Posterior cingulate gyrus (tissue), 11 donors: ENCODE measurements at regions not wholly inside any gene's neighbourhood (a gene's known extent, or its start where the extent isn't known, plus 50 kb on each side); places are given as distances from the start of the nearest gene placed in this dataset.

ENCODE experiments used
- DNase-seq, 10 donors: peaks; one replicate each; pipeline versions ENCODE4 v3.0.0 to v3.0.0-alpha.2; 2020 to 2021; ENCODE audit warnings: mixed read lengths in 3 of 10
- intact Hi-C: fragments of 100-400 bp; cut with DNase I; formaldehyde crosslinking; loops from one replicate; pipeline ENCODE4 v1.15.1; 2023

DNA sequence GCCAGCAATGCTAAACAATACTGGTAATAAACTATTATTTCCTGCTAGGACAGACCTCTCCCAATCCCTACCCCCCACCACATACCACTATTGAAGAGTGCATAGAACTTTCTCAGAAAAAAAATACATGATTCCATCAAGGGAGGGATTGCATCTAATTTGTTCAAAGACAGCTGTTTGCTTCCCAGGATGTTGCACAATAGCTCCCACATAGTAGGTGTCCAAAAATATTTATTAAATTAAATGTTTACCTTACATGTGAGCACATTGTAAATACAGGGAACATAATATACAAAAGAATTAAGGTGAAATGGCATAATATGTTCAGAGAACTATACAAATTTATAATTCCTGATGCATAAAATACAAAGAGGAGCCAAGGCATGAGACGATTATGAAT lies 1111.8 kb upstream of the LCORL start:
- DNase-seq, result no peak
- intact Hi-C loops, result no loop called here

DNA sequence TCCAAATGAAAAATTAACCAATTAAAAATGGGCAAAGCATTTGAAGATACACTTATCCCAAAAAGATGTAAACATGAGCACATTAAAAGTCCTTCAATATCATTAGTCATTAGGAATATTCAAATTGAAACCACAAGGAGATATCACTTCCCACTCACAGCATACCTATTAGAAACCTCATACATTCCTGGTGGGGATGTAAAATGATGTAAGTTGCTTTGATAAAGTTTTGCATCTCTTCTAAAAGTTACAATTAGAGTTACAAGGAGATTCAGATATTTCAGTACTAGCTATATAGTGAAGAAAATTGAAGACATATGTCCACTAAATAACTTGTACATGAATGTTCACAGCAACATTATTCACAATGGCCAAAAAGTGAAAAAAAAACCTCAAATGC lies 1109.3 kb upstream of the LCORL start:
- intact Hi-C loops, result no loop called here
- no peak for DNase-seq

DNA sequence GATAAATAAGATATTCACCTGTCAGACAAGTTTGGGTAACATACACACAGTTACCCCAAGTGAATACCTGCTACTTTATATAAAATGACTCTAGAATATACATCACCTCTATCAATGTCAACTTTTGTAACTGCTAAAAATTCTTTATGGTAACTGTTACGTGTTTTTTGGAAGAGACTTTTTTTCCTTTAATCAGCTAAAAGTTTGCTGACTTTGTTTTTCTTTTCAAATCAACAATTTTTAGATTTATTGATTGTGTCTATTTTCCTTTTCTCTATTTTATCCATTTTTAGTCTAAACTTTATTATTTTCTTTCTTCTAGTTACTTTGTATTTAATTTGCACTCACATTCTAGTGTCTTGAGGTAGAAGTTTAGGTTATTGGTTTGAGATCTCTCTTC lies 1106.6 kb upstream of the LCORL start:
- no peak for DNase-seq
- intact Hi-C loops, result no loop called here

DNA sequence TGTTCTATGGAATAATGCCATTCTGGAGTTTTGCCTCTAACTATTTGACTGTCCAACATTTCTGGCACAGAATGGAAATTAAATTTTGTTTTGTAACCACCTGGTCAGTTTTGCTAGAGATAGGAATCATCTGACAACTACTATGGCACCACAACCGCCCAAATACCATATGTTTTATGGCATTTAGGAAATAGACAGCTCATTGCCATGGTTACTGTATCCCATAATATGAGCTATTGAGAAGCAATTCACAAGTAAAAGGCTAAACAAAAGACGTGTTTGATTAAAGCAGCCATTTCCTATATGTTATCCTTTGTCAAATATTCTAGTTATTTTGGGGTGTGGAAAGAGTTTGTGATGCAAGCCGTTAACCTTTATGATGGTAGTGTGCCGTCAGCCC lies 1105.3 kb upstream of the LCORL start:
- DNase-seq, result no peak
- intact Hi-C loops, result no loop called here

DNA sequence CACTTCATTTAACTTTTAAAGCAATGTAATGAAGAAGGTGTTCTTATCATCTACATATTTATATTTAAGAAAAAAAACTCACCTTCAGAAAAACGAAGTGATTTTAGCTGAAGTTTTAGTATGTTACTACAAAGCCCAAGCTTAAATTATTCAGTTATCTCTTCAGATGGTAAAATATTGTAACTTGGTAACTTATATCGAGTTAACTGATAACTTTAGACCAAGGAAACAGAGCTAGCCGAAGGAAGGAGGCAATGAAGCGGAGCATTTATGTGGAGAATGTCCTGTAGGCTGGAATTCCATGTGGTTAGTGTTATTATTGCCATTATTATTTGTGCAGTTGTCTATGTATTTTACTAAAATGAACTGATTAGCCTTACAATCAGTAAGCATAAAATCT lies 1102.1 kb upstream of the LCORL start:
- intact Hi-C loops, result no loop called here

DNA sequence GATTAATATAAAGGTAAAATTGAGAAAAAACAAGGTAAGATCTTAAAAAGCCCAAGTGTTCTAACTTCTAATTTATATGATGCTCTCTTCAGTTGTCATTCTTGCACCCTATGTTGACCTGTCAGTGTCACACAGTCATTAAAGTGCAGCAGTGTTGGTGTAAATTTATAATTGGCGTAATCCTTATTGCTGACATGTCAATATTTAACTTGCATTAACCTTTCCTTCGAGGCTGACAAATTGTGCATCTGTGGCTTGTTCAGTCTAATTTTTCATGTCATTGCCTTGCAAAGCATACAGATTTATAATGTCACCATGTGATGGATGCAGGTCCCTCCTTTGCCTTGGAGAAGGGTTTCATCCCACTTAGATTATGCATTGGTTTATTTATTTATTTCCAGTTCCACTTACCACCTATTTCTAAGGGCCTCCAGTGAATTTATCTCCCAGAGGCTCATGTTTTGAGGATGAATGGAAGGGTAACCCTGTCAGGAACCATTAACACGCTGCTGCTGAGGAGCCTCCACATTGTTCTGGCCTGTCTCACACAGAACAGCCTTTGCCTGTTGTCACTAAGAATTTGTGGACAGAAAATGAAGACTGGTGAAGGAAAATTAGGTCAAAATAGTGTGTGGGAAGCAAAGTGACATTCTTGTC lies 1098.5 kb upstream of the LCORL start:
- DNase-seq, result no peak
- intact Hi-C loops, result no loop called here

More for the DNA sequence above, 1102.1 kb upstream of the LCORL start:
- no peak for DNase-seq

DNA sequence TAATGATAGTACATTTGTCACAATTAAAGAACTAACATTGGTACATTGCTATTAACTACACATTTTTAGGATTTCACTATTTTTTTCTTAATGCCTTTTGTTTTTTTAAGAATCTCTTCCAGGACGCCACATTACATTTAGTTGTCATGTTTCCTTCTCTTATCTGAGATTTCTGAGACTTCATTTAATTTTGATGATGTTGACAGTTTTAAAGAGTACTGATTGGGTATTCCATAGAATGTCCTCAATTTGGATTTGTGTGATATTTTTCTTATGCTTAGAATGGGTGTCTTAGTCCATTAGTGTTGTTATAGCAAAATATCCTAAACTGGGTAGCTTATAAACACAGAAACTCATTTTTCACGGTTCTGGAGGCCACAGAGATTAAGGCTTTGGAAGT lies 1095.5 kb upstream of the LCORL start:
- no peak for DNase-seq
- intact Hi-C loops, result no loop called here

DNA sequence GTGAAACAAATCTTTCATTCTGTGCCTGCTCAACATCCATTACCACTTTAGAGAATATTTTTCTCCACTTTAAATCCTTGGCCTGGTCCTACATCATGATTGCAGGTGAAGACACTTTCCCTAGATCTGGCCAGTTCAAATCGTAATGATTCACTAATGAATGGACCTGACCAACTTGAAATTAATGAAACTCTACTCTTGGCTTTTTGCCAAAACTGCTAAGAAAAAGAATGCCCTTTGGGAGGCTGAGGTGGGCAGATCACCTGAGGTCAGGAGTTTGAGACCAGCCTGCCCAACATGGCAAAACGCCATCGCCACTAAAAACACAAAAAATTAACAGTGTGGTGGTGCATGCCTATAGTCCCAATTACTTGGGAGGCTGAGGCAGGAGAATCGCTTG lies 1082.6 kb upstream of the LCORL start:
- DNase-seq, result peak in 1 of 10 donors; percentile 47
- intact Hi-C loops, result no loop called here

DNA sequence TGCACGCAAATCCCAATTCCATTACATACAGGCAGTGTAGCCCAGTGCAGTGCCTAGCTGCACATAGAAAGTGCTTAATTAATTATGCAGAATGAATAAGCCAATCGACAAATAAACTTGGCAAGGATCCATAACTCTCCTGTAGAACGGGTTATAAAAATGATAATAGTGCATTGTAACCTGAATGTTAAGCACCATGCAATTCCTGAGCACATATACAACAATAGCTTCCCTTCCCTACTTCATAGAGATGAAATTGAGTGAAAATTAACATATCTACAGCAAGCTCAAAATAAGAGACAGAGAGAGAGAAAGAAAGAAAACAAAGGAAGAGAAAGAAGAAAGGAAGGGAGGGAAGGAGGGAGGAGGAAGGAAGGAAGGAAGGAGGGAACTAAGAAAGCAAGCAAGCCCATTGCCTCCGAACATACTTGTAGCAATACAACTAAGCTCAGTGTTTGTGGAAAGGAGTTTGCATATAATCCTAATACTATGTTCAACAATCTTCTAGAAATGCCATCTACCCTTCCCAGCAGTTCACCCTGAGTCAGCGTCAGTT lies 1074.0 kb upstream of the LCORL start:
- intact Hi-C loops, result no loop called here
- no peak for DNase-seq

DNA sequence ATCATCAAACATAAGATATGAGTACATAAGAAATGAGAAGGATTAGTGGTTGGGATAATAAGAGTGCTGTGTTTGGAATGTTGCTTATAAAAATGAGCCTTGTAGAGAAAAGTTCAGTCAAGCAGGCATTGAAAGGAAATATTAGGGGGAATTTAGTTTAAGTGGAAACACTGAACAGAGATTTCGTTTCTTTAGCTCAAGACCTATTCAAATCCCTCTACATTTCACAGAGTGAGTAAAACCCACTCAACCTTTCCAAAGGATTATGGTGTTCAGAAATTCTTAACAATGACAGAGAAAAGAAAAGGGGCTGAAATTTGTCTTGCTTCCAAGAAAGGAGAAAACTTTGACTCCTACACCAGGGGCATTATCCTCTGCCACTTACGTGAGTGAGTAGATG lies 1072.4 kb upstream of the LCORL start:
- intact Hi-C loops, result no loop called here
- no peak for DNase-seq

DNA sequence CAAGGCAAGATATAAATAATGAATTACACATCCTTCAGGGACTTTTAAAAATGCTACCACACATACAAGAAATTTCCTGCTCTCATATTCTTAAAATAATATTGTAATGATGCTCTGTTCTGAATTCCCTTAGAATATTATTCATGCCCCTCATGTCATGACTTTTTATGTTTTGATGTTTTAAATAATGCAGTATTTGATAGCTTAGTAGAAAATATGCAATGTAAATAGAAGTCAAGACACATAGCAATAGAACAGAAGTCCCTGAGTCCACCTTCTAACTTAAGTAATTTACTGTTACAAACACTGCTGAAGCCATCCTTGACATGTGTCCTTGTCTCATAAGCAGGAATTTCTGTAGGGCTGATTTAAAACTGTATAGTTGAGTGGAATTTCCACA lies 1071.2 kb upstream of the LCORL start:
- no peak for DNase-seq
- intact Hi-C loops, result no loop called here

DNA sequence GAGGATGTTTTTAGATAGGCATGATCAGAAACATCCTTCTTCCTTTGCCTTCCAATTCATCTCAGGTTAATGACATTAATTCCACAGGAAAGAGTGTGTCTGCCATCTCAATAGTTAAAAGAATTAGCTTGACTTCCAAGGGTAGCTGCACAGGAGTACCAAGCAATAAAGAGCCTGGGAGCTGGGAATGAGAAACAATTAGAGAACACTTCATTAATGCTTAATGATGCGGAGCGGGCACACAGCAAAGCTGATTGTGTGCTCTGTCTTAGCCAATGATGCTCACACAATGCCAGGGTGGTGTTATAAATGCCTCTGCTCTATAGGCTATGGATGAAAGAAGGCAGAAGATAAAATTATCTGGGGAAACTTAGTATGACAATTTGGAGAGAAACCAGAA lies 1052.5 kb upstream of the LCORL start:
- intact Hi-C loops, result no loop called here
- no peak for DNase-seq

DNA sequence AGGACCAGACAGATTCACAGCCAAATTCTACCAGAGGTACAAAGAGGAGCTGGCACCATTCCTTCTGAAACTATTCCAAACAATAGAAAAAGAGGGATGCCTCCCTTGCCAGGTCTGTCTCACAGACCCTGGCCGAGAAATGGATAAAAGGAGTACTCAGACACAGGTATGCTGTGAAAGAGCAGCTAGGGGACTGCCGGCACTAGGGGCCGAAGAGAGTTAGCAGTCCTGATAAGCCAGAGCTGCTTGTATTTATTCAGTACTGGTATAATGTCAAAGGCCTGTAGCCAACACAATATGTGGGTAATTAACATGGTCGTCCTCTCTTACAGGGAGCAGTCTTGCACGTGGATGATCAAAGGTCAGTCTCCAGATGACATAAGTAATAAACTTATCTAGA lies 1042.1 kb upstream of the LCORL start:
- intact Hi-C loops, result no loop called here
- DNase-seq, result no peak

DNA sequence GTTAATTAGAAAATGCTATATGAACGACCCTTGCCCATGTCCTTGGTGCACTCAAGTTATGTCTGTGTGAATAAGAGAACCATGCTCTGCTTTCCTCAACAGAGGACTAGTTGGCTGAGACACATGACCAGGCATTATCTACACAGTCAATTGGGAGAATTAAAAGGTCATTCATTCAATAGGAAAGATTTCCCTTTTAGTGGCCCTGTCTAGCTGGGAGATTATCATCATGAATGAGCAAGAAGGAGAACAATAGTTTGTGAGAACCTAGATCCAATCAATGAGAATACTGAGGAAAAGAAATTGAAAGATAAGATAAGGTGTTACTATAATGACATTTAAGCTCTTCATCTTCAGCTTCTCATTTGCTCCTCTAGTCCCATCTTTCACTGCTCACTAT lies 1033.4 kb upstream of the LCORL start:
- intact Hi-C loops, result no loop called here
- no peak for DNase-seq

DNA sequence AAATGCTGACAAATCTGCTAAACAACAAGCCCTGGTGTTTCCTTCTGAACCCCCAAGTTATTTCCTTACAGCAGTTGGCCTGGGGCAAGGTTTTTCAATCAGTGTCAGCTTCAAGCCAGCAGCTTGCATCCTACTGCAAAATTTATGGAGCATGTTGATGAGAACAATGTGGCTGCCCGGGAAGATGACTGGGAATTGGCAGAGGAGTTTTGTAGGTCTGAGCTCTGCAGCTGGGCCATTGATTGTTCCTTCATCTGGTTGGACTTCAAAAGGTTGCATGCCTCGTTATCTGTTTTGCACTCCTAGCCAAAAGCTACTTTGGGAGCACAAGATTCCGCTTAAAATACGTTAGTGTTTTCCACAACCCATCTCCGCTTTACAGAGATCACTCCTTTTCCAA lies 1030.3 kb upstream of the LCORL start:
- DNase-seq, result no peak
- intact Hi-C loops, result no loop called here

DNA sequence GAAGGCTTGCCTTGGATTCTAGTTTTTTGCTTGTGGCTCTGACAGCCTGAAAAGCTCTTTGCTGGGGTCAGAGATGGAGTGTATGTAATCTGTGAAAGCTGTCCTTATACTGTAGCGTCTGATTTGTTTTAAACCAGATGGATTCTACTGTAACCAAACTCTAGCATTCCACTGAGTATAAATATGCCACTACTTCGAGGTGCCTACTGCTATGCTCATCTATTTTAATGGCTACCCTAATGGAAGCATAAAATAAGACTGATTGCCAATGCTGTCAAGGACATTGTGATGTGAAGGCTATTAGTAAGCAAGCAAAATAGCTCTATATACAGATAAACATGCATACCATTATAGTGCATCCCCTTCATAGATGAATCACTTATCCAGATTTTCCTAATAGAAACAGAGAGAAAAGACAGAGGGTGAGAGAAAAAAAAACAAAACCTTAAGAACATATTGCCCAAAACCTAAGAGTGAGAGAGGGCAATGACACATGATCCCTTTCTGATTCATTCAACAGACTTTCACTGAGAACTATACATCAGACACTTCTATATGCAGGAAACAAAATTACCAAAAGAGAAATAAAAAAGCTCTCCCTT lies 1025.8 kb upstream of the LCORL start:
- no peak for DNase-seq
- intact Hi-C loops, result no loop called here

DNA sequence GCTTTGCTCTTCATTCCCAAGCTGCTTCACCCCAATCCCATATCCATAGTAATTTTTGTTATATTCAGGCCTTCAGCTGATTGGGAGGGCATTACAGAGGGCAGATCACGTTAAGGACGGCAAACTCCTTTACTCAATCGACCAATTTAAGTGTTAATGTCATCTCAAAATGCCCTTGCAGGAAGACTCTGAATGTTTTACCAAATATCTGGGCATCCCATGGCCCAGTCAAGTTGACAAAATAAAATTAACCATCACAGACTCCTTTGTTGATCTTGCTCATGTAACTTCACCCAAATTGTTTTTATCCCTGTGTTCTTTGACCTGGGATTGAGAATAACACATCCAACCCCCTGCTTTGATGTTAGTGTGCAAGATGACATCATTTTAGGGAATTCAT lies 1018.3 kb upstream of the LCORL start:
- DNase-seq, result no peak
- intact Hi-C loops, result no loop called here

DNA sequence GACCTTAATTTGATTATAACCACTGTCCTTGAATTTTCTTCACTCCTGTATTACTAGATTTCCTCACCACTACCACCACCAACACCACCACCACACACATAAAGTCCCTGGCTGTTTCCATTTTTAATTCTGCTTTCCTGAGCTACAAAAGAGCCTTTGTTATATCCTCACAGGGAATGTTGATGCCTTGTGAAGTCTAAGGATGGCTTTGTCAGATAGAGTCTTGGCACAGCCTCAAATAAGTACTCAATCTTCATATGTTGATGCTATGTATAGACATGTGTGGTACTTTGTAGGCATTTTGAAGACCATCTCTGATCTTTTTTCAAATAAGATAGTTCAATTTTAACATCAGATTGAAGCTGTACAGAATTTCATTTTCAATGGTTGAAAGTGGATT lies 1016.7 kb upstream of the LCORL start:
- intact Hi-C loops, result no loop called here
- no peak for DNase-seq

DNA sequence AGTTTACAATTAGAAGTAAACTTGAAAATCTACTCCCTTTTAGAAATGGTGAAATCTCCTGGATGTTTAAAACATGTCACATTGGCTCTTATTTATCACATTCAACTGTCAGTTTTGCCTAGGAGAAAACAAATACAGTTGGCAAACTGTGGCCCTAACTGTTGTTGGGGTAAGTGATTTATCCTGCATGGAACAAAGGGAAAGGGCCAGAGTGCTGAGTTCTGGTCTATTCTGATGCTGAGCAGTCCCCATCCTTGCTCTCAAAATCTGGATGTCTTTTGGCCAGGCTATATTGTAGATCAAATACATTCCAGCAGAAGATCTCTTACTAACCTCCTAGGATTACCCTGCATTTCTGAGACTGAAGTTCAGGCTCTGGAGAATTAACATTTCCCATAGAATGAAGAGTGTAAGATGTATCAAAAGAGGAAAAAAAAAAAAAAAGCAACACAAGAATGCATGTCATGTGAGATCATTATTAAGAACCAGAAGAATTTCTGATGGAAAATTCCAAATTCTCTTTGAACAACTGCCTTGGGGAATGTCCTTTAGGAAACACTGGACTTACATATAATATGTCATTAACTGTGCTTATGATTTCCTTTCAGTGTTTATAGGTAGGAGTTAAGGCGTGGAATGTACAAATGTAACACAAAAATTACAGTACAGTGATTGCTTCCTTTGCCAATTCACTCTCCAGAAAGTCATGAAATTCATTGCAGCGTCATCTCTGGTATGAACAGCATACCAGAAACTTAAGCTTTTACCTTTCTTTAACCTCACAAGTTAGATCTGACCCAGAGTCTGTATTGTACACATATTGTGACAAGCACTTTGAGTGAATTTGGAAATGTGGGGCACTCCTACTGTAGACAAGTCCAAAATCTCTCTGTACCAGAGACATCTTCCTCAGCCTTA lies 1012.5 kb upstream of the LCORL start:
- DNase-seq, result no peak
- intact Hi-C loops, result no loop called here

DNA sequence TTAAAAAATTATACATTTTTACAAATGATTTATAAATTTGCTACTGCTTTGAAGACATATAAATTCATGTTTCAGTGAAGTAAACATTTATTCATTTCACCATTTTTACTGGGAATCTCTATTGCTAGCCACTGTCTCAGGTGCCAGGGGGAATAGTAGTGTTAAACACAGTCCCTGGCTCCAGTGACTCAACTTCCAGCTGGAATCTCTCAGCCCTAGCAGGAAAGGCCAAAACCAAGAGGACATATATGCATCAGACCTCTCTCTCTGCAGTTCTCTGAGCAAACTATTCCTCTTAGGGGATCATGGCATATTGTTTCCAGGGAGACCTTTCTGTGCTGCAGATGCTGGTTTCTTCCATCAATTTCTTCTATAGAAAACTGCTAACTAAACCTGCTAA lies 1009.0 kb upstream of the LCORL start:
- DNase-seq, result no peak
- intact Hi-C loops, result no loop called here

DNA sequence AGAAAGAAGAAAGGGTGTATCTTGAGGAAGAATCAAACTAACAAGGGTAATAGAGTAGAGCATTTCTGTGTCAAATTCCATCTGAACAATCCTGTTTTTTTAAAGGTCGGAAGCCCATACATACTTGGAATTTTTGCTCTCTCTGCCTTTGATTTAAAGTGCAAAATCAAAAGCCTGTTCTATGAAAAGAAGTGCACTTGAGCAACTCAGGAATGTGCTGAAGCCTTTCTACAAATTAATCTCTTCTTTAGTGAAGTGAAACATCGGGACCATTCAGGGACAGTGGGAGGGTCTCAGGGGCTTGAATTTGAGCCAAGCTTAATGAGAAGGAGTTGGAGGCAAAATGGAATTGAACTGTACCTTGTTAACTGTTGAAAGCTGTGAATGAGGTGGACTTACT lies 1008.5 kb upstream of the LCORL start:
- intact Hi-C loops, result no loop called here
- no peak for DNase-seq

DNA sequence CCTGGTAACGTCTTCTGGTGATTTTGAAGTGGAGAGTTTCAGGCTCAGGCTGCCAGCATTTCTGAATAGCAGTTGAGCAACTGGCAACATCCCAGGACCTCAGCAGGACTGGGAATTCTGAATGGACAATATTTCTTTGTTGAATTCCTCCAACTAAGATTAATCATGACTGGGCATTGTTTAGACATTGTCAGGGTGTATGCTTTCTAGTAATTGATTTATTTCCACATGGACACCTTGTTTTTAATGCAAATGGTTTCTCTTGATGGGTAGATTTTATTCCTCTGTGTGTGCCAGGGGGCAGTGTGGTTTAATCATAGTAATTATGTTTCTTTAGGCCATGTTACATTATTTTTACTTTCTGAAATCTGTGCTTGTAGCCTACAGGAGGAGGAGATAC lies 1004.7 kb upstream of the LCORL start:
- intact Hi-C loops, result no loop called here
- peak in 5 of 10 donors; percentile 8 to 60 (median 11) for DNase-seq
